ENCODE measurements at regions not wholly inside any gene's neighbourhood (a gene's known extent, or its start where the extent isn't known, plus 50 kb on each side); places are given as distances from the start of the nearest gene placed in this dataset.

GRCh38 chr6:7041511-7042026 is 66.2 kb upstream of the RREB1 start:
- no peak for DNase-seq

GRCh38 chr6:7042056-7042653 is 65.6 kb upstream of the RREB1 start:
- DNase-seq, result no peak

GRCh38 chr6:7042654-7043545 is 64.9 kb upstream of the RREB1 start:
- DNase-seq, result no peak

DNA sequence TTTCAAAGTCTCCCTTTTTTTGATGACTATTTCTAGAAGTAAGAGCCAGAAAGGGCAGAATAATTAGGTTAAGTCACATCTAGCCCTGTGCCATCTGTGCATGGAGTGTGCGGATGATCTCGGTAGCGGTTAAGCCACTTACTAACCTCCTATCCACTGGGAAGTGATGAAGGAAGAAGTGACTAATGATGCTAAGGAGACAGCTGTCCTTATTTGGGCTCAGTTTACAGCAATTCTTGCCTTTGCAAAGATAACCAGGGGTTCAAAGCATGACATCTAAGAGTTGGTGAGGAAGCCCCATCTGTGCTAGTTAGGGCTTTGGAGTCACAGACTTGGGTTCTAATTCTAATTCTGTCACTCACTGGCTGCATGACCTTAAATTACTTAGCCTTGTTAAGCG is 62.4 kb upstream of the RREB1 start:
- no peak for DNase-seq

DNA sequence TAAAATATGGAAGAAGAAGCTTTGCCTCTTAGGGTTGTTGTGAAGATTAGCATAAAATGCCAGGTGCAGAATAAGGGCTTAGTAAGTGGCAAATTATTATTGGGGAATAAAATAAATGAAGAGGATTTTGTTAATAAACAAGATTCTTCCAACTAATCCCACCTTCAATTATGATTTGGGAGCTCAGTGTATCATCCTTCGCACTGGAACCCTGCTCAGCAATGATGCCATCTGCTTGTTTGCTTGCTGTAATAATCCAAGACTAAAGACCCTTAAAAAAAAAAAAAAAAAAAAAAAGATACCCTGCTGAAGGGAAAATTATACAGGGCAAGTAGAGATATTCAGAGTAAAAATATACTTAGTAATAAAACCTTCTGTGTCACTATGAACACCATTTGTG is 62.0 kb upstream of the RREB1 start:
- DNase-seq, result no peak

DNA sequence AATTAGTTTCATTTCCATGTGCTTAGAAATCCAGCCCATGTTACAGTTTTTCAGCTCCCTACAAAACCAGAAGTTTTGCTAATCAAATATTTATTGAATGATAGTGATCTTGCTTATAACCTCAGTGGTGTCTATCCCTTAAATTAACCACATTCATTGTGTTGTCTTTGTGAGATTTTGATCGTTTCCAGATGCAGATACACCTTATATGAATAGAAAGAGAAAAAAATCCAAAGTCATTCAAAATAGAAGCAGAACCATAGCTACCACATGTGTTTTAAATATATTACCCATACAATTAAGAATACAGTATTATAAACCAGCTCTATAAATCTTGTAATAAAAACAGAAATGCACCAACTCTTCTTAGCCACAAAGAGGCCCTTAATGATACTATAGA is 60.6 kb upstream of the RREB1 start:
- DNase-seq, result no peak

- DNase-seq, result no peak
Observed at GRCh38 chr6:7047966-7048365, 59.8 kb upstream of the RREB1 start.

DNA sequence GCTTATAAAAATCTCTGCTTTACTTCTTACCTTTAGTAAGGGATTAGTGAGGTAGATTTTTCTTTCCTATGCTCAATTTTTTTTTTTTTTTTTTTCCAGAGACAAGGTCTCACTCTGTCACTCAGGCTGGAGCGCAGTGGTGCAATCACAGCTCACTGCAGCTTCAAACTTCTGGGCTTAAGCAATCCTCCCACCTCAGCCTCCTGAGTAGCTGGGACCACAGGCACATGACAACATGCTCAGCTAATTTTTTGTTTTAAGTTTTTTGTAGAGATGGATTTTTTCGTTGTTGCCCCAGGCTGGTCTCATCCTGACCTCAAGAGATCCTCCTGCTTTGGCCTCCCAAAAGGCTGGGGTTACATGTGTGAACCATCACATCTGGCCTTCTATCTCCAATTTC is 58.9 kb upstream of the RREB1 start:
- no peak for DNase-seq

GRCh38 chr6:7050004-7050403 is 57.8 kb upstream of the RREB1 start:
- no peak for DNase-seq

GRCh38 chr6:7050872-7051779 is 56.6 kb upstream of the RREB1 start:
- DNase-seq, result peak; percentile 15

DNA sequence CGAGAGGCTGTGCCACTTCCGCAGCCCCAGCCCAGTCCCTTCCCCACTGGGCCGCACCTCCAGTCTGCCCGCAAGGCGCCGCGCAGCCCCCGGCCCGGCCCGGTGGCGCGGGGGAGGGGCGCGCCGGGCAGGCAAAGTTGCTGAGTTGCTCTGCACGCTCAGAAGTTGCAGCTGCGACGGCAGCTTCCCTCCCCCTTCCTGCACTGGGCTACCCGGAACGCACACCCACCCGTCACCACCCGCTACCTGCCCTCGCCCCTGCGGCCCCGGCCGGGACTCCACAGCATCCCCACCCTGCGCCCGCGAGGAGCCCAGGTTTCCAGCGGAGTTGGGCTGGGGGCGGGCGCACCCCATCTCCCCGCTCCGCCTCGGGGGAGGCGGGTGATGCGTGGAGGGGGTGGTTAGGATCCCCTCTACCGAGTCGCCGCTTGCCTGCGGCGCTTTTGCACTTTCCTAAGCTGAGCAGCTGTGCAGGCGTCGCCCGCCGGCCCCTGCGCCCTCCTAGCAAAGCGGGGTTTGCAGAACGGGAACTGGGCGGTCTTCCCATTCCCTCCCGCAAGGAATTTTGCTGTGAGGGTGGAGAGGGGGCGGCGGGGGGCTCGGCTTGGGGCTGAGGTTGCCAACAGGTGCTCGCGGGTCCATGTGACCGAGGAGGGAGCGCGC is 55.9 kb upstream of the RREB1 start:
- DNase-seq, result peak; percentile 20

GRCh38 chr6:7052443-7053011 is 55.2 kb upstream of the RREB1 start:
- DNase-seq, result no peak

- DNase-seq, result no peak
Observed at GRCh38 chr6:7053125-7053774, 54.5 kb upstream of the RREB1 start.

Measured in activated CD4-positive, alpha-beta T cell treated with anti-CD3 and anti-CD28 coated beads, Interleukin-2, Interleukin-6, amounts not matched to agents 100 ng/mL and 50 ng/mL, durations not matched to agents 16 hours and 8 hours (primary cell).